Hepatocyte (in vitro differentiated cells): ENCODE measurements at regions not wholly inside any gene's neighbourhood (a gene's known extent, or its start where the extent isn't known, plus 50 kb on each side); places are given as distances from the start of the nearest gene placed in this dataset.

Experiments used
- CTCF ChIP-seq: fragments of 200-600 bp; sonication (generic); IDR thresholded peaks from 2 replicates; pipeline ENCODE4 v1.5.1; 2016; ENCODE audit warnings: antibody characterized with exemption, mild to moderate bottlenecking; ENCODE audit not compliant: poor library complexity
- EZH2 ChIP-seq: fragments of 200-600 bp; sonication (generic); IDR thresholded peaks from 2 replicates; pipeline ENCODE4 v1.6.1; 2016; ENCODE audit warnings: antibody characterized with exemption, mild to moderate bottlenecking, borderline replicate concordance
- EZH2phosphoT487 ChIP-seq: fragments of 200-600 bp; sonication (generic); IDR thresholded peaks from one replicate; pipeline ENCODE4 v1.6.1; 2018; ENCODE audit warnings: antibody characterized with exemption, mild to moderate bottlenecking, low read depth, moderate library complexity; ENCODE audit not compliant: unreplicated experiment, severe bottlenecking

DNA sequence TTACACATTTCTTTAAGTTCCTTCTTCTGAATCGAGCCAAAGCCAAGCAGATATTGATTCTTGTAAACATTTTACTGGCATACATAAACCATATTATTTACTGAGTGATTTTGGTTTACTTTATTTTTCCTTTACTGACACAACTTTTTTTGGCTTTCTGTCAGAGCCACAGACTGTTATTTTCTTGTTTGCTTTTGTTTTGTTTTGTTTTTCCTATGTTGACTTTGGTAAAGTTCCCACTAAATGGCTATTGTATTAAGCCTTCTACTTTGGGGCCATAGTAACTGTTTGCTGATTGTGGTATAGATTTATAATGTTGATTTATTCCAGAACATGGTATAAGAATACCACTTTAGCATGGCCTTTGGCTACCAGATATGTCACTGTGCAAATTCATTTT lies 419.4 kb downstream of the DCDC2C start:
- TF ChIP-seq CTCF, result no peak
- no peak for TF ChIP-seq EZH2
- TF ChIP-seq EZH2phosphoT487, result no peak
